SK-N-SH treated with all-trans-retinoic acid at 6 μM for 48 hours (cell line): ENCODE measurements at regions not wholly inside any gene's neighbourhood (a gene's known extent, or its start where the extent isn't known, plus 50 kb on each side); places are given as distances from the start of the nearest gene placed in this dataset.

ENCODE experiments used
- ATAC-seq: fragments of 200-7000 bp; cut with Tn5 transposase; 3 replicates; pipeline ENCODE4 v1.9.1; 2020; ENCODE audit warnings: mild to moderate bottlenecking, moderate library complexity
- ARNTL ChIP-seq: fragments of 450-650 bp; formaldehyde crosslinking; IDR thresholded peaks from 2 replicates; pipeline ENCODE4 v1.5.0; 2020; ENCODE audit warnings: low read depth, mild to moderate bottlenecking, moderate library complexity, borderline replicate concordance
- BACH2 ChIP-seq: fragments of 250-450 bp; sonication (Bioruptor Pico); IDR thresholded peaks from 2 replicates; pipeline ENCODE4 v1.9.0; 2021; ENCODE audit warnings: mild to moderate bottlenecking, borderline replicate concordance
- CREB5 ChIP-seq: fragments of 250-450 bp; sonication (Bioruptor Pico); IDR thresholded peaks from 2 replicates; pipeline ENCODE4 v1.5.1; 2020; ENCODE audit warnings: low read depth, mild to moderate bottlenecking, moderate library complexity
- CSDC2 ChIP-seq: fragments of 250-450 bp; sonication (Bioruptor Pico); IDR thresholded peaks from 2 replicates; pipeline ENCODE4 v1.5.0; 2020; ENCODE audit warnings: mild to moderate bottlenecking, moderate library complexity
- ESRRG ChIP-seq: fragments of 250-450 bp; sonication (Bioruptor Pico); IDR thresholded peaks from 2 replicates; pipeline ENCODE4 v1.6.1; 2021; ENCODE audit warnings: mild to moderate bottlenecking
- GLIS3 ChIP-seq: fragments of 250-450 bp; sonication (Bioruptor Pico); IDR thresholded peaks from 2 replicates; pipeline ENCODE4 v1.5.0; 2020; ENCODE audit warnings: mild to moderate bottlenecking, moderate library complexity
- OSR1 ChIP-seq: fragments of 250-450 bp; sonication (Bioruptor Pico); IDR thresholded peaks from 2 replicates; pipeline ENCODE4 v1.8.0; 2022; ENCODE audit warnings: moderate library complexity, mild to moderate bottlenecking, inconsistent platforms
- PATZ1 ChIP-seq: fragments of 250-450 bp; sonication (Bioruptor Pico); IDR thresholded peaks from 2 replicates; pipeline ENCODE4 v1.8.0; 2020; ENCODE audit warnings: mild to moderate bottlenecking, moderate library complexity, borderline replicate concordance
- SNAI2 ChIP-seq: fragments of 250-450 bp; sonication (Bioruptor Pico); IDR thresholded peaks from 2 replicates; pipeline ENCODE4 v1.5.0; 2020; ENCODE audit warnings: mild to moderate bottlenecking, moderate library complexity
- TSHZ2 ChIP-seq: fragments of 250-450 bp; sonication (Bioruptor Pico); IDR thresholded peaks from 2 replicates; pipeline ENCODE4 v1.5.0; 2020; ENCODE audit warnings: mild to moderate bottlenecking, moderate library complexity
- ZC3H10 ChIP-seq: fragments of 250-450 bp; sonication (Bioruptor Pico); IDR thresholded peaks from 2 replicates; pipeline ENCODE4 v1.5.1; 2021; ENCODE audit warnings: mild to moderate bottlenecking, moderate library complexity
- ZNF565 ChIP-seq: fragments of 450-650 bp; formaldehyde crosslinking; conservative IDR thresholded peaks from 2 replicates; pipeline ENCODE4 v1.5.0; 2020; ENCODE audit warnings: low read depth, mild to moderate bottlenecking, moderate library complexity
- ZNF70 ChIP-seq: fragments of 450-650 bp; formaldehyde crosslinking; IDR thresholded peaks from 2 replicates; pipeline ENCODE4 v1.5.0; 2020; ENCODE audit warnings: mild to moderate bottlenecking, moderate library complexity
- ZNF8 ChIP-seq: fragments of 450-650 bp; formaldehyde crosslinking; IDR thresholded peaks from 2 replicates; pipeline ENCODE4 v1.5.0; 2020; ENCODE audit warnings: mild to moderate bottlenecking, moderate library complexity
- TF ChIP-seq, protein P1 (sequence below): fragments of 250-450 bp; sonication (Bioruptor Pico); IDR thresholded peaks from 2 replicates; pipeline ENCODE4 v1.8.0; 2021; ENCODE audit warnings: low read depth, mild to moderate bottlenecking, moderate library complexity, borderline replicate concordance

- no peak for ATAC-seq
- TF ChIP-seq TSHZ2 (CRISPR knock-in tag) (no peak), SNAI2 (CRISPR knock-in tag) (no peak), BACH2 (CRISPR knock-in tag) (no peak), CREB5 (CRISPR knock-in tag) (no peak), OSR1 (no peak), ZC3H10 (CRISPR knock-in tag) (no peak), ARNTL (no peak), ESRRG (CRISPR knock-in tag) (no peak)
- TF ChIP-seq, protein P1, sequence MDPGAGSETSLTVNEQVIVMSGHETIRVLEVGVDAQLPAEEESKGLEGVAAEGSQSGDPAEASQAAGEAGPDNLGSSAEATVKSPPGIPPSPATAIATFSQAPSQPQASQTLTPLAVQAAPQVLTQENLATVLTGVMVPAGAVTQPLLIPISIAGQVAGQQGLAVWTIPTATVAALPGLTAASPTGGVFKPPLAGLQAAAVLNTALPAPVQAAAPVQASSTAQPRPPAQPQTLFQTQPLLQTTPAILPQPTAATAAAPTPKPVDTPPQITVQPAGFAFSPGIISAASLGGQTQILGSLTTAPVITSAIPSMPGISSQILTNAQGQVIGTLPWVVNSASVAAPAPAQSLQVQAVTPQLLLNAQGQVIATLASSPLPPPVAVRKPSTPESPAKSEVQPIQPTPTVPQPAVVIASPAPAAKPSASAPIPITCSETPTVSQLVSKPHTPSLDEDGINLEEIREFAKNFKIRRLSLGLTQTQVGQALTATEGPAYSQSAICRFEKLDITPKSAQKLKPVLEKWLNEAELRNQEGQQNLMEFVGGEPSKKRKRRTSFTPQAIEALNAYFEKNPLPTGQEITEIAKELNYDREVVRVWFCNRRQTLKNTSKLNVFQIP (CRISPR knock-in tag) = no peak
Observed at GRCh38 chr14:98816720-98817119, 455.3 kb downstream of the BCL11B start.

DNA sequence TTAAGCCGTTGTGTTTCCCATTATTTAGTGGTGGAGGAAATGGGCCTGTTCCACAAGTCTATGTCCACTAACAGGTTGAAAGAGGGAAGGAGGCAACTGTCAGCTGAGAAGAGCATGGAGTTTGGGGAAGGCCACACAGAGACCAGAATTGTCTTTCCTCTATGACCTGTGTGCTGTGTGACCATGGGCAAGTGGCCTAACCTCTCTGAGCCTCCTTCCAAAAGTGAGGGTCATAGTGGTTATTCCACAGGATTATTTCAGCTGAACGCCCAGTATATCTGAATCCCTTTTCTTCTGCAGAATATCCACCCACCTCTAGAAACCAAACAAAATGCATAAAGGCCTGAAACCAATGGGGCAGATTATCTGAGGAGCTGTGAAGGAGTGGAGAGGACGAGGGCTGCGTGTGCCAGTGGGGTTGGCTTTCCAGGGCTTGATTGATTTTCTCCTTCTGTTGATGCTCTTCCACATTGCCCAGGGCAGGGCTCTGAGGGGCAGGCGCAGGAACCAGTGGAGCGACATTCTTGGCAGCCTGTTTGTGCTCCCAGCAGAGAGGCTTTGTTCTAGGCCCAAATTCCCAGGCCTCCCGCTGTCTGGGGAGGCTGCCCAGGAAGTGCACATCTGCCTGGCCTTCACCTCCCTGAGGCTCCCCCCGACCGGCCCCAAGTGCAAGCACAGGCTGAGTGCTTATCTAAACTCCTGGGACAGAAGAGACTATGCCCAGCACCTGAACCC, 452.7 kb downstream of the BCL11B start:
- no peak for ATAC-seq
- TF ChIP-seq OSR1 (no peak), ZNF8 (no peak), SNAI2 (CRISPR knock-in tag) (no peak), CSDC2 (CRISPR knock-in tag) (no peak), CREB5 (CRISPR knock-in tag) (no peak), PATZ1 (no peak), ZNF565 (CRISPR knock-in tag) (no peak), ZC3H10 (CRISPR knock-in tag) (no peak), ZNF70 (CRISPR knock-in tag) (no peak), GLIS3 (CRISPR knock-in tag) (no peak), TSHZ2 (CRISPR knock-in tag) (no peak)
- TF ChIP-seq, protein P1 (CRISPR knock-in tag) = no peak
- TF ChIP-seq, all 23 proteins: peak for 0
